22Rv1 (cell line): ENCODE measurements at regions not wholly inside any gene's neighbourhood (a gene's known extent, or its start where the extent isn't known, plus 50 kb on each side); places are given as distances from the start of the nearest gene placed in this dataset.

Experiments
- CTCF ChIP-seq: fragments of 450-650 bp; IDR thresholded peaks from 2 replicates; pipeline ENCODE4 v1.5.1; 2017; ENCODE audit warnings: mild to moderate bottlenecking
- ZFX ChIP-seq: fragments of 450-650 bp; IDR thresholded peaks from 2 replicates; pipeline ENCODE4 v1.6.1; 2017; ENCODE audit warnings: antibody characterized with exemption, borderline replicate concordance

- TF ChIP-seq CTCF (no peak), ZFX (no peak)
Observed at GRCh38 chr2:23028106-23028505, 356.9 kb upstream of the KLHL29 start.
